ENCODE measurements at regions not wholly inside any gene's neighbourhood (a gene's known extent, or its start where the extent isn't known, plus 50 kb on each side); places are given as distances from the start of the nearest gene placed in this dataset.
"Not testable (repeated sequence)": the region's sequence is repeated elsewhere in the genome, so short reads cannot be mapped to it uniquely, and the experiment has no call there.

DNA sequence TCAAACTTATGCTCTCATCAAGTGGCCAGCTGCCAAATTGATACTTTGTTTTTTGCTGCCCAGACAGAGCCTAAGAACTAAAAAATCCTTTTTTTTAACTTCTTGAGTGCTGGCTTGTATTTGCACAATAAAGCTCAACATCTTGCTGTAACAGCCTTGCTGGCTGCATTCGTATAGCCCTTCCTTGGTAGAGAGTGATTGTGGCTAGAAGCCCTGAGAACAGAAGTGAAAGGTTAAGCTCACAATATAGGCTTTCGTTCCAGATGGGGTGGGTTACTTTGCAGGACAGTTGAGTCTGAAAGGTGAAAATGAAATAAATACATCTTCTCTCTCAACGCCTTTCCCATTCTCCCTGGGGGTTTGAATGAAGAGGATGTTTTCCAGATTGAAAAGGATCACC, 278.8 kb downstream of the HS3ST3B1 start:
- peaks cover 3% of the 10 kb centered on the region for H3K27me3 Mint-ChIP-seq
- peaks cover 18% of the 10 kb centered on the region for H3K4me1 Mint-ChIP-seq (ENCODE audit: unreplicated experiment)
- DNase-seq (ENCODE audit: extremely low spot score, unreplicated experiment), result no peak
- H3K27ac Mint-ChIP-seq, result no peak overlapping the region
- TF ChIP-seq, protein P1, sequence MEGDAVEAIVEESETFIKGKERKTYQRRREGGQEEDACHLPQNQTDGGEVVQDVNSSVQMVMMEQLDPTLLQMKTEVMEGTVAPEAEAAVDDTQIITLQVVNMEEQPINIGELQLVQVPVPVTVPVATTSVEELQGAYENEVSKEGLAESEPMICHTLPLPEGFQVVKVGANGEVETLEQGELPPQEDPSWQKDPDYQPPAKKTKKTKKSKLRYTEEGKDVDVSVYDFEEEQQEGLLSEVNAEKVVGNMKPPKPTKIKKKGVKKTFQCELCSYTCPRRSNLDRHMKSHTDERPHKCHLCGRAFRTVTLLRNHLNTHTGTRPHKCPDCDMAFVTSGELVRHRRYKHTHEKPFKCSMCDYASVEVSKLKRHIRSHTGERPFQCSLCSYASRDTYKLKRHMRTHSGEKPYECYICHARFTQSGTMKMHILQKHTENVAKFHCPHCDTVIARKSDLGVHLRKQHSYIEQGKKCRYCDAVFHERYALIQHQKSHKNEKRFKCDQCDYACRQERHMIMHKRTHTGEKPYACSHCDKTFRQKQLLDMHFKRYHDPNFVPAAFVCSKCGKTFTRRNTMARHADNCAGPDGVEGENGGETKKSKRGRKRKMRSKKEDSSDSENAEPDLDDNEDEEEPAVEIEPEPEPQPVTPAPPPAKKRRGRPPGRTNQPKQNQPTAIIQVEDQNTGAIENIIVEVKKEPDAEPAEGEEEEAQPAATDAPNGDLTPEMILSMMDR (conservative IDR thresholded peaks at IDR 0.05), result no peak
- H3K9me3 Mint-ChIP-seq, result peaks cover 5% of the 10 kb centered on the region
- no peak overlapping the region for H3K4me3 Mint-ChIP-seq
- H3K36me3 Mint-ChIP-seq, result no peaks in the 10 kb centered on the region

DNA sequence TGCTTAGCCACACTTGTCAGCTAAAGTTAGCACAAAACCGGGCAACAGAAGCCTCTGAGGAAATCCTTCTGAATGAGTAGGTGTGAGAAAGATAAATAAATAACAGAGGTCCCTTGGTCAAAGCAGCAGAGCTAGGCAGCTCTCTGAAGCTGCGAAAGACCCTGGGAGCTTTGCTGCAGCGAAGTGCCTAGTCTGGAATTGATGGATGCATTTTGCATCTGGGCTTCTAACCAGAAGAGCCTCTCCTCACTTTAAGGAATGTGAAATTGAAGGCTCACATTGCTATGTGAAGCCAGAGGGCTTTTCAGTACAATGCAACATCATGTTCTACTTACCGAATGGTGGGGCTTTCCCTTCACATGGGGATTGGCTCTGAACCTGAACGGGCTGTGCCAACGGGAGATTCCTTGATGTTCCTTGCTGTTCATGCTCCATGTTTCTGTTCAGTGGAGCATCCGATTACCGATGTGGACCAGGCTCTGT, 274.6 kb downstream of the HS3ST3B1 start:
- Mint-ChIP-seq H3K9me3 (peaks cover 8% of the 10 kb centered on the region), H3K27ac (peak overlapping the region; percentile 76), H3K4me3 (peak overlapping the region; percentile 3), H3K27me3 (peaks cover 9% of the 10 kb centered on the region), H3K36me3 (no peaks in the 10 kb centered on the region), H3K4me1 (ENCODE audit: unreplicated experiment) (peaks cover 20% of the 10 kb centered on the region)
- DNase-seq (ENCODE audit: extremely low spot score, unreplicated experiment), result no peak
- TF ChIP-seq, protein P1 (conservative IDR thresholded peaks at IDR 0.05), result no peak

DNA sequence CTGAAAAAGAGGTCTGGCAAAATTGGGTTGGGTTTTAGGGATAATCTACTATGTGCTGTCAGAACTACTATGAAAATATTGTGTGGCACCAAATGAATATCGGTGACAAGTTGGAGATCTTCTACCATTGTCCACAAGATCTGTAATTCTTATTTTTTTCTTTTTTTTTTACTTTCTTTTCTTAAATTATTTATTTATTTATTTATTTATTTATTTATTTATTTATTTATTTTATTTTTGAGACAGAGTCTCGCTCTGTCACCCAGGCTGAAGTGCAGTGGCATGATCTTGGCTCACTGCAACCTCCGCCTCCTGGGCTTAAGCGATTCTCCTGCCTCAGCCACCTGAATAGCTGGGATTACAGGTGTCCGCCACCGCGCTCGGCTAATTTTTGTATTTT, 259.4 kb downstream of the HS3ST3B1 start:
- not testable (repeated sequence) for DNase-seq (ENCODE audit: extremely low spot score, unreplicated experiment); H3K27ac Mint-ChIP-seq; H3K4me1 Mint-ChIP-seq (ENCODE audit: unreplicated experiment); H3K9me3 Mint-ChIP-seq; H3K4me3 Mint-ChIP-seq; H3K27me3 Mint-ChIP-seq; H3K36me3 Mint-ChIP-seq

DNA sequence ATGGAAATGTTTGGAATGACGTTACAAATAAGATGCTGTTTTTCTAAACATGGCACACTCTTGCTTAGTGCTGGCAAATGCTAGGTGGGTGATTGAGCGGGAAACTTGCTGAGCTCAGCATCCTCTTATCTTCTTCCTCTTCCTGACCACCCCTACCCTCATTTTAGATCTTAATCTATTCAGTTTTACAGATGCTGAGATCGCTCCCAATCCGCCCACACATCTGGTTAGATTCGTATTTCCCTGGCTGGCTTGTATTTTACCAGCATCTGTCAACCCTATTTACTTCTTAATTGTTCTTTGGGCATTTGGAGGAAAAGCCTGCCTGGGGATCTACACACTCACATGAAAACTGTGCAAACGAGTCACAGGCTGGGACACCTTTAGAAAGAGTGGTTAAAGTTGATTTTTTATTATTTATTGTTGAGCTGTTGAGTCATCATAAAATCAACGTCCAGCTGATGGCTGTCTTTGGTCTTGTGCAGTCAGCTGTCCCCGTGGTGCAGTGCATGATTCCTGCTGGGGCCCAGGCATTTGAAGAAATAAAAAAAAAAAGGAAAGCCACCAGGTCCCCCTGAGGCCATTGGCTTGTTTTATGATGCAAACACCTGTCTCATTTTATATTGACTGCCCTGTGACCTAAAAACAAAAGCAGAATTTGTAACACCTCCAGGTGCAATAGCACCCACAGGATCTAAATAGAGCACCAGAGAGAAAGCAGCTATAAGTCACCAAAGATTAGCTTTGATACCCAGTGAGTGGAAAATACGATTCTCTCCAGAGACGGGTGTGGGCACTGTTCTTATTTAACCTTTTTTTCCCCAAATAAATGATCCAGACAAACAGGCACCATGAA, 258.6 kb downstream of the HS3ST3B1 start:
- TF ChIP-seq, protein P1 (conservative IDR thresholded peaks at IDR 0.05), result no peak
- H3K4me1 Mint-ChIP-seq (ENCODE audit: unreplicated experiment), result peaks cover 5% of the 10 kb centered on the region
- no peak for DNase-seq (ENCODE audit: extremely low spot score, unreplicated experiment)
- H3K36me3 Mint-ChIP-seq, result no peaks in the 10 kb centered on the region
- no peak overlapping the region for H3K4me3 Mint-ChIP-seq
- H3K9me3 Mint-ChIP-seq, result no peaks in the 10 kb centered on the region
- no peak overlapping the region for H3K27ac Mint-ChIP-seq
- H3K27me3 Mint-ChIP-seq, result no peaks in the 10 kb centered on the region

DNA sequence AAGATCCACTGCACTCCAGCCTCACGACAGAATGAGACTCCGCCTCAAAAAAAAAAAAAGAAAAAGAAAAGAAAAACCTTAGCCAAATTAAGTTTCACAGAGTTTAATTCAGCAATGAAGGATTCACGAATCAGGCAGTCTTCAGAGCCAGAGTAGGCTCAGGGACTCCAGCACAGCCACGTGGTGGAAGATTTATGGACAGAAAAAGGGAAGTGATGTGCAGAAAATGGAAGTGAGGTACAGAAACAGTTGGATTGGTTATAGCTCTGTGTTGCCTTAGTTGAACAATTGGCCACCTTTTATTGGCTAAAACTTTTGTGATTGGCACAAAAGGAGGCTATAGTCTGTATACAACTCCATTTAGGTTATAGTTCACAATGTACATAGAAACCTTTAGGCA, 256.6 kb downstream of the HS3ST3B1 start:
- Mint-ChIP-seq H3K9me3 (no peaks in the 10 kb centered on the region), H3K27ac (no peak overlapping the region)

DNA sequence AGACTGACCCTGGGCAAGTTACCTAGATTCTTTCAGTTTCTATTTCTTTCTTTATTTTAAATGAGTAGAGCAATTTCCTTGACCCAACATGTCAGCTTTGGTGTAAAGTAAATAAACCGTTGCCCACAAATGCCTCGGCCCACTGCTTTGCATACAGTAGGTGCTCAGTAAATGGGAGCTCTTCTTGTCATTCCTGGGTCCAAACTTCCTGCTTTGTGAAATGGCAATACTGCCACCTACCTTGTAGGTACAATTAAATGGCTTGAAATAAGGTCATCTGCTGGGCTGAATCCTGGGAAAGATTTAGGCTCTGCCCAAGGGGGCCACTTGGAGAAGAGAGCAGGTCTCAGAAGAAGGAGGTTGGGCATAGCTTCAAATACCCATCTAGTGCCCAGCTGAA, 253.0 kb downstream of the HS3ST3B1 start:
- H3K4me3 Mint-ChIP-seq, result no peak overlapping the region
- no peak overlapping the region for H3K27ac Mint-ChIP-seq
- no peaks in the 10 kb centered on the region for H3K27me3 Mint-ChIP-seq
- no peaks in the 10 kb centered on the region for H3K36me3 Mint-ChIP-seq
- no peak for DNase-seq (ENCODE audit: extremely low spot score, unreplicated experiment)
- H3K4me1 Mint-ChIP-seq (ENCODE audit: unreplicated experiment), result no peaks in the 10 kb centered on the region
- H3K9me3 Mint-ChIP-seq, result no peaks in the 10 kb centered on the region
- TF ChIP-seq, protein P1 (conservative IDR thresholded peaks at IDR 0.05), result no peak

More for the DNA sequence above, 256.6 kb downstream of the HS3ST3B1 start:
- Mint-ChIP-seq H3K27me3 (no peaks in the 10 kb centered on the region), H3K36me3 (no peaks in the 10 kb centered on the region), H3K4me3 (no peak overlapping the region), H3K4me1 (ENCODE audit: unreplicated experiment) (peaks cover 5% of the 10 kb centered on the region)
- DNase-seq (ENCODE audit: extremely low spot score, unreplicated experiment), result no peak
- TF ChIP-seq, protein P1 (conservative IDR thresholded peaks at IDR 0.05), result no peak

Measured in type B pancreatic cell (in vitro differentiated cells).